GM12878 (cell line): ENCODE measurements at regions not wholly inside any gene's neighbourhood (a gene's known extent, or its start where the extent isn't known, plus 50 kb on each side); places are given as distances from the start of the nearest gene placed in this dataset.

Experiments used
- ATAC-seq: fragments of 200-7000 bp; cut with Tn5 transposase; 3 replicates; pipeline ENCODE4 v1.9.1; 2020; ENCODE audit warnings: mild to moderate bottlenecking, moderate library complexity
- BruUV-seq: library from RNA; stranded (reverse); fragments of 400-500 nt; replicated peaks from 2 replicates; lab custom pipeline; 2021; lab: Mats Ljungman, UMichigan
- CTCF ChIA-PET: fragments of 300-600 bp; sonication (Branson Sonifier 250); formaldehyde crosslinking; extraction: SDS; loops from one replicate; lab custom pipeline; 2021; ENCODE audit warnings: inconsistent platforms; lab: Yijun Ruan, JAX
- POLR2A ChIA-PET: fragments of 350-600 bp; formaldehyde crosslinking; extraction: SDS; loops from one replicate; lab custom pipeline; 2021; ENCODE audit warnings: inconsistent platforms; lab: Charles Lee
- RAD21 ChIA-PET: fragments of 300-600 bp; sonication (Branson Sonifier 250); formaldehyde crosslinking; loops from one replicate; lab custom pipeline; 2023; ENCODE audit warnings: antibody characterized with exemption; ENCODE audit not compliant: unreplicated experiment; lab: Charles Lee
- SMC1A ChIA-PET: fragments of 300-600 bp; sonication (Branson Sonifier 250); formaldehyde crosslinking; loops from one replicate; lab custom pipeline; 2023; ENCODE audit not compliant: unreplicated experiment, uncharacterized antibody; lab: Charles Lee
- DNase-seq: peaks from one replicate; pipeline ENCODE4 v3.0.0-alpha.2; 2011; ENCODE audit warnings: low read depth, low spot score
- FAIRE-seq: peaks from 3 replicates; lab custom pipeline; 2011; peaks lifted over from hg19 to GRCh38; lab: Jason Lieb, UNC
- H2AFZ ChIP-seq: 2 replicates; pipeline ENCODE4 v1.6.0; 2011; ENCODE audit warnings: low read depth, low read length, control low read depth; ENCODE audit not compliant: control insufficient read depth
- H3K27ac ChIP-seq: 2 replicates; pipeline ENCODE4 v1.5.1; 2011; ENCODE audit warnings: control low read depth; ENCODE audit not compliant: control insufficient read depth, insufficient read depth
- H3K27me3 ChIP-seq, 2 experiments: replicated peaks in 1 of 2; 2 replicates each; pipeline versions ENCODE4 v1.6.0 to v1.6.1; 2011; ENCODE audit warnings: low read length in 1 of 2; ENCODE audit not compliant: control insufficient read depth in 2 of 2, insufficient read depth in 2 of 2
- H3K36me3 ChIP-seq, 2 experiments: 2 replicates each; pipeline ENCODE4 v1.5.1; 2011; ENCODE audit warnings: low read length in 1 of 2; ENCODE audit not compliant: control insufficient read depth in 2 of 2, insufficient read depth in 2 of 2
- H3K4me1 ChIP-seq: 2 replicates; pipeline ENCODE4 v1.6.1; 2011; ENCODE audit warnings: mild to moderate bottlenecking, low read length, moderate library complexity, mixed read lengths; ENCODE audit not compliant: control insufficient read depth, insufficient read depth
- H3K4me2 ChIP-seq: 2 replicates; pipeline ENCODE4 v1.6.0; 2011; ENCODE audit warnings: control low read depth; ENCODE audit not compliant: control insufficient read depth, insufficient read depth
- H3K4me3 ChIP-seq: fragments of 200-600 bp; sonication (generic); 2 replicates; pipeline ENCODE4 v1.5.1; 2016
- H3K79me2 ChIP-seq: 2 replicates; pipeline ENCODE4 v1.6.0; 2011; ENCODE audit warnings: low read length; ENCODE audit not compliant: control insufficient read depth, insufficient read depth
- H3K9ac ChIP-seq: 2 replicates; pipeline ENCODE4 v1.8.0; 2011; ENCODE audit warnings: low read length, control low read depth, mixed read lengths; ENCODE audit not compliant: control insufficient read depth, insufficient read depth
- H3K9me3 ChIP-seq: replicated peaks from 3 replicates; pipeline ENCODE4 v1.5.1; 2011; ENCODE audit warnings: mild to moderate bottlenecking, low read length; ENCODE audit not compliant: control insufficient read depth, insufficient read depth
- H4K20me1 ChIP-seq: 2 replicates; pipeline ENCODE4 v1.6.0; 2011; ENCODE audit not compliant: control insufficient read depth, insufficient read depth
- FOXK2 ChIP-seq: fragments of 450-650 bp; IDR thresholded peaks from 2 replicates; pipeline ENCODE4 v1.6.1; 2017; ENCODE audit warnings: mild to moderate bottlenecking, moderate library complexity
- KAT2A ChIP-seq: conservative IDR thresholded peaks from 2 replicates; pipeline ENCODE4 v1.6.1; 2011; ENCODE audit warnings: low read depth, low read length; ENCODE audit not compliant: control insufficient read depth
- MTA2 ChIP-seq: fragments of 450-650 bp; IDR thresholded peaks from 2 replicates; pipeline ENCODE4 v1.6.1; 2016; ENCODE audit warnings: low read depth, mild to moderate bottlenecking, moderate library complexity
- NR2F1 ChIP-seq: fragments of 450-650 bp; conservative IDR thresholded peaks from 2 replicates; pipeline ENCODE4 v1.6.1; 2017; ENCODE audit warnings: mild to moderate bottlenecking
- RAD21 ChIP-seq: IDR thresholded peaks from 2 replicates; pipeline ENCODE4 v1.6.1; 2011; ENCODE audit warnings: mild to moderate bottlenecking, low read depth, low read length, moderate library complexity; ENCODE audit not compliant: insufficient read depth
- SIX5 ChIP-seq: IDR thresholded peaks from 2 replicates; pipeline ENCODE4 v1.6.1; 2011; ENCODE audit warnings: mild to moderate bottlenecking, low read depth, low read length, moderate library complexity; ENCODE audit not compliant: severe bottlenecking
- SUZ12 ChIP-seq: fragments of 200-600 bp; sonication (generic); IDR thresholded peaks from one replicate; pipeline ENCODE4 v1.6.1; 2018; ENCODE audit warnings: antibody characterized with exemption, mild to moderate bottlenecking; ENCODE audit not compliant: unreplicated experiment
- ZNF24 ChIP-seq: fragments of 450-650 bp; IDR thresholded peaks from 2 replicates; pipeline ENCODE4 v1.6.1; 2017; ENCODE audit warnings: antibody characterized with exemption, mild to moderate bottlenecking
- WGBS: methylation state at CpG from one replicate; pipeline ENCODE4 v1.1.6; 2016; ENCODE audit warnings: low lambda C conversion rate; ENCODE audit not compliant: insufficient replicate concordance, insufficient coverage; ENCODE audit errors: missing lambda C conversion rate; 5-methylcytosine and 5-hydroxymethylcytosine counted together
- in situ Hi-C: fragments of 300-500 bp; cut with MboI; formaldehyde crosslinking; loops from 9 replicates; pipeline ENCODE4 v1.14.3; 2018; ENCODE audit warnings: mixed read lengths
- intact Hi-C: fragments of 100-400 bp; cut with micrococcal nuclease; formaldehyde crosslinking; loops from one replicate; pipeline ENCODE4 v1.14.2; 2022; ENCODE audit not compliant: unreplicated experiment
- TF ChIP-seq, protein P1 (sequence below): fragments of 450-650 bp; IDR thresholded peaks from 2 replicates; pipeline ENCODE4 v1.6.1; 2017; ENCODE audit warnings: mild to moderate bottlenecking
- TF ChIP-seq, protein P2 (sequence below): fragments of 450-650 bp; IDR thresholded peaks from 2 replicates; pipeline ENCODE4 v1.6.1; 2018; ENCODE audit warnings: mild to moderate bottlenecking, low read depth, moderate library complexity; ENCODE audit not compliant: partially characterized antibody
- TF ChIP-seq, protein P3 (sequence below): fragments of 450-650 bp; IDR thresholded peaks from 2 replicates; pipeline ENCODE4 v1.6.1; 2014; ENCODE audit warnings: mild to moderate bottlenecking
- TF ChIP-seq, protein P4 (sequence below): fragments of 450-650 bp; IDR thresholded peaks from 2 replicates; pipeline ENCODE4 v1.6.1; 2017; ENCODE audit warnings: mild to moderate bottlenecking, low read depth, inconsistent platforms; ENCODE audit not compliant: poor library complexity, severe bottlenecking

DNA sequence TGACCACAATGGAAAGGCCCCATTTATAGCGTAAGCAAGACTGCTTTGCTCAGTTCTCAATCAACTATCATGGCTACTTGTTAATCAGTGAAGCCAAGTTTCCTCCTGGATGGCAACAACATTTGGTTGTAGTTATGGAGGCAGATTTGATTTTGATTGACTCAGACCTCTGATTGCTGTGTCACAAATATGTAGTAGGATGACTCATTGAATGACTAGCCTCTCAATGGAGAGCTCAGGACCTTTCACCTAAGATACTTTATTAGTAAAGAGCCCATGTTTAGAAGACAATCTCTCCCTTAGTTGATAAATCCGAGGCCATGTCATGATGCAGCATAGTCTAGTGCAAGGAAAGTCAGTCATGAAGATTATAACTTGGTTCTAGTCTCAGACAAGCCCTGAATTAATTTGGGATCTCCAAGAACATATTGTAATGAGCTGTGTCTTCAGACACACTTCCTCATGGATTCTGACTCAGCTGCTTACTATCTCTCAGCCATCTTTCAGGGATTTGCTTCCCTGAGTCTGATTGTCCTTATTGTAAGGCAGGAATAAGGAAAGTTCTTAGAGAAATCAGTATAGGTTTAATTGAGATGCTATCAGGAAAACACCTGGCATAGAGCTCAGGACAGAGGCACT lies 397.4 kb upstream of the TMCO5A start:
- BruUV-seq = no TSS peak
- H2AFZ ChIP-seq = no peak overlapping the region
- H3K4me2 ChIP-seq = no peak overlapping the region
- FAIRE-seq (no peak), DNase-seq (no peak), ATAC-seq (no peak)
- ChIA-PET POLR2A (no interaction called here), CTCF (interaction anchor here (0.7 kb wide), 1 partner anchor 56 kb away, joined by 3 read pairs; no protein-coding TSS in a partner anchor), RAD21 (no interaction called here), SMC1A (interaction anchor here (2.0 kb wide), 1 partner anchor 9 kb away, joined by 7 read pairs; no protein-coding TSS in a partner anchor)
- no peak overlapping the region for H3K27ac ChIP-seq
- H3K9ac ChIP-seq = no peak overlapping the region
- H3K4me1 ChIP-seq = no peaks in the 10 kb centered on the region
- intact Hi-C loops = no loop called here
- no peaks in the 10 kb centered on the region for H3K36me3 ChIP-seq
- no peak overlapping the region for H3K4me3 ChIP-seq
- no peaks in the 10 kb centered on the region for H3K27me3 ChIP-seq
- in situ Hi-C loops = no loop called here
- H3K9me3 ChIP-seq = no peaks in the 10 kb centered on the region
- no peaks in the 10 kb centered on the region for H3K79me2 ChIP-seq
- TF ChIP-seq KAT2A = no peak
- TF ChIP-seq SIX5 = no peak
- TF ChIP-seq ZNF24 = no peak
- no peak for TF ChIP-seq MTA2
- TF ChIP-seq, protein P1, sequence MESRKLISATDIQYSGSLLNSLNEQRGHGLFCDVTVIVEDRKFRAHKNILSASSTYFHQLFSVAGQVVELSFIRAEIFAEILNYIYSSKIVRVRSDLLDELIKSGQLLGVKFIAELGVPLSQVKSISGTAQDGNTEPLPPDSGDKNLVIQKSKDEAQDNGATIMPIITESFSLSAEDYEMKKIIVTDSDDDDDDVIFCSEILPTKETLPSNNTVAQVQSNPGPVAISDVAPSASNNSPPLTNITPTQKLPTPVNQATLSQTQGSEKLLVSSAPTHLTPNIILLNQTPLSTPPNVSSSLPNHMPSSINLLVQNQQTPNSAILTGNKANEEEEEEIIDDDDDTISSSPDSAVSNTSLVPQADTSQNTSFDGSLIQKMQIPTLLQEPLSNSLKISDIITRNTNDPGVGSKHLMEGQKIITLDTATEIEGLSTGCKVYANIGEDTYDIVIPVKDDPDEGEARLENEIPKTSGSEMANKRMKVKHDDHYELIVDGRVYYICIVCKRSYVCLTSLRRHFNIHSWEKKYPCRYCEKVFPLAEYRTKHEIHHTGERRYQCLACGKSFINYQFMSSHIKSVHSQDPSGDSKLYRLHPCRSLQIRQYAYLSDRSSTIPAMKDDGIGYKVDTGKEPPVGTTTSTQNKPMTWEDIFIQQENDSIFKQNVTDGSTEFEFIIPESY = no peak
- TF ChIP-seq, protein P2, sequence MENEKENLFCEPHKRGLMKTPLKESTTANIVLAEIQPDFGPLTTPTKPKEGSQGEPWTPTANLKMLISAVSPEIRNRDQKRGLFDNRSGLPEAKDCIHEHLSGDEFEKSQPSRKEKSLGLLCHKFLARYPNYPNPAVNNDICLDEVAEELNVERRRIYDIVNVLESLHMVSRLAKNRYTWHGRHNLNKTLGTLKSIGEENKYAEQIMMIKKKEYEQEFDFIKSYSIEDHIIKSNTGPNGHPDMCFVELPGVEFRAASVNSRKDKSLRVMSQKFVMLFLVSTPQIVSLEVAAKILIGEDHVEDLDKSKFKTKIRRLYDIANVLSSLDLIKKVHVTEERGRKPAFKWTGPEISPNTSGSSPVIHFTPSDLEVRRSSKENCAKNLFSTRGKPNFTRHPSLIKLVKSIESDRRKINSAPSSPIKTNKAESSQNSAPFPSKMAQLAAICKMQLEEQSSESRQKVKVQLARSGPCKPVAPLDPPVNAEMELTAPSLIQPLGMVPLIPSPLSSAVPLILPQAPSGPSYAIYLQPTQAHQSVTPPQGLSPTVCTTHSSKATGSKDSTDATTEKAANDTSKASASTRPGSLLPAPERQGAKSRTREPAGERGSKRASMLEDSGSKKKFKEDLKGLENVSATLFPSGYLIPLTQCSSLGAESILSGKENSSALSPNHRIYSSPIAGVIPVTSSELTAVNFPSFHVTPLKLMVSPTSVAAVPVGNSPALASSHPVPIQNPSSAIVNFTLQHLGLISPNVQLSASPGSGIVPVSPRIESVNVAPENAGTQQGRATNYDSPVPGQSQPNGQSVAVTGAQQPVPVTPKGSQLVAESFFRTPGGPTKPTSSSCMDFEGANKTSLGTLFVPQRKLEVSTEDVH = no peak
- no peak for TF ChIP-seq RAD21
- TF ChIP-seq, protein P3, sequence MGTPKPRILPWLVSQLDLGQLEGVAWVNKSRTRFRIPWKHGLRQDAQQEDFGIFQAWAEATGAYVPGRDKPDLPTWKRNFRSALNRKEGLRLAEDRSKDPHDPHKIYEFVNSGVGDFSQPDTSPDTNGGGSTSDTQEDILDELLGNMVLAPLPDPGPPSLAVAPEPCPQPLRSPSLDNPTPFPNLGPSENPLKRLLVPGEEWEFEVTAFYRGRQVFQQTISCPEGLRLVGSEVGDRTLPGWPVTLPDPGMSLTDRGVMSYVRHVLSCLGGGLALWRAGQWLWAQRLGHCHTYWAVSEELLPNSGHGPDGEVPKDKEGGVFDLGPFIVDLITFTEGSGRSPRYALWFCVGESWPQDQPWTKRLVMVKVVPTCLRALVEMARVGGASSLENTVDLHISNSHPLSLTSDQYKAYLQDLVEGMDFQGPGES = no peak
- TF ChIP-seq FOXK2 = no peak
- TF ChIP-seq NR2F1 = no peak
- no peak for TF ChIP-seq SUZ12
- TF ChIP-seq, protein P4, sequence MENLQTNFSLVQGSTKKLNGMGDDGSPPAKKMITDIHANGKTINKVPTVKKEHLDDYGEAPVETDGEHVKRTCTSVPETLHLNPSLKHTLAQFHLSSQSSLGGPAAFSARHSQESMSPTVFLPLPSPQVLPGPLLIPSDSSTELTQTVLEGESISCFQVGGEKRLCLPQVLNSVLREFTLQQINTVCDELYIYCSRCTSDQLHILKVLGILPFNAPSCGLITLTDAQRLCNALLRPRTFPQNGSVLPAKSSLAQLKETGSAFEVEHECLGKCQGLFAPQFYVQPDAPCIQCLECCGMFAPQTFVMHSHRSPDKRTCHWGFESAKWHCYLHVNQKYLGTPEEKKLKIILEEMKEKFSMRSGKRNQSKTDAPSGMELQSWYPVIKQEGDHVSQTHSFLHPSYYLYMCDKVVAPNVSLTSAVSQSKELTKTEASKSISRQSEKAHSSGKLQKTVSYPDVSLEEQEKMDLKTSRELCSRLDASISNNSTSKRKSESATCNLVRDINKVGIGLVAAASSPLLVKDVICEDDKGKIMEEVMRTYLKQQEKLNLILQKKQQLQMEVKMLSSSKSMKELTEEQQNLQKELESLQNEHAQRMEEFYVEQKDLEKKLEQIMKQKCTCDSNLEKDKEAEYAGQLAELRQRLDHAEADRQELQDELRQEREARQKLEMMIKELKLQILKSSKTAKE = no peak
- no peaks in the 10 kb centered on the region for H4K20me1 ChIP-seq
- 0% methylated on average over 2 of the region's 2 CpGs for WGBS
